ENCODE measurements at regions not wholly inside any gene's neighbourhood (a gene's known extent, or its start where the extent isn't known, plus 50 kb on each side); places are given as distances from the start of the nearest gene placed in this dataset.

DNA sequence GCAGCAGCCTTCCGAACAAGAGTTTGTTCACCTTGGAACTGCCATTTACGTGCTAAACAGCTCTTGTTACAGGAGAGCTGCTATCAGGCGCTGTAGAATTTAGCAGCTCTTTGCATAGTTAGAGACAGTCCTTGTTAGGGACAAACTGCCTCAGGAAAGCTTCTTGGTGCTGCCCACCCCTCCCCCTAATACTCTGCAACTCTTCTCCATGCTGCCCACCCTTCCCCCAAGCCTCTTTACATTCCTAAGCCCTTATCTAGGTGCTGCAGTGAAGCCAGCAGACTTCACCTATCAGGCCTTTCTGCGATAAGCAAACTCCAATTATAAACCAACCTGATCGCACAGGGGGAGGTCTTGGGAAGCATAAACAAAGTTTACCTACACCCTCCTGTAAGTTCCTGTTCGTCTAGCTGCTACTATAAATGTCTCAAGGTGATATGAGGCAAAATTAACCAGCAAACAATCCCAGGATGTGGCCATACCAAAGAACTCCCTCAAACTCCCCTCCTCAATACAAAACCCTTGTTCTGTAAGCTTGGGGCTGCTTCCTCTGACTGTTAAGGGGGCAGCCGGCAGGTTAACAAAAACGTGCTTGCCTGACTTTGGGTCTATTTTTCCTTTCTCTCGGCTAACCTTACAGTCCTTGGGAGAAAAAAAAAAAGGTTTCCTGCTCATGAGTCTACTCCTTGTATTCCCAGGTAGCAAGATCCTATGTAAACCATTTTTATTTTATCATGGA lies 74.0 kb upstream of the GC start:
- H3K79me1 ChIP-seq (ENCODE audit: insufficient read depth, low read depth, low read length, poor library complexity, severe bottlenecking) = no peaks in the 10 kb centered on the region
- no peak overlapping the region for H2BK20ac ChIP-seq (ENCODE audit: low read depth, low read length, poor library complexity, severe bottlenecking)
- no peaks in the 10 kb centered on the region for H3K27me3 Mint-ChIP-seq (ENCODE audit: low read depth)
- H3K9me3 Mint-ChIP-seq = peaks cover 38 to 55% of the 10 kb centered on the region in 2 experiments
- no peaks in the 10 kb centered on the region for H3K79me2 ChIP-seq (ENCODE audit: insufficient read depth, low read length)
- WGBS (ENCODE audit: extremely low coverage, insufficient read length, low lambda C conversion rate) = no CpG with 5 or more reads among the region's 9 CpGs
- peak; percentile 73 for DNase-seq
- H3K27me3 ChIP-seq (ENCODE audit: insufficient read depth, low read length) = no peaks in the 10 kb centered on the region
- H2BK12ac ChIP-seq (ENCODE audit: insufficient read length, low read depth, low read length) = no peak overlapping the region
- H2BK15ac ChIP-seq (ENCODE audit: low read depth, low read length) = no peak overlapping the region
- no peak overlapping the region for H2BK120ac ChIP-seq (ENCODE audit: low read depth, low read length, poor library complexity, severe bottlenecking)
- H2AFZ ChIP-seq (ENCODE audit: low read length) = no peak overlapping the region
- no peak for TF ChIP-seq CTCF (conservative IDR thresholded peaks at IDR 0.05)
- no peak overlapping the region for H4K8ac ChIP-seq (replicated peaks; ENCODE audit: insufficient read length, low read depth, low read length)
- H3K4ac ChIP-seq (ENCODE audit: low read depth, low read length) = no peak overlapping the region
- H3K4me3 Mint-ChIP-seq = no peak overlapping the region
- H2BK5ac ChIP-seq (ENCODE audit: insufficient read length, low read length) = no peak overlapping the region
- no peak overlapping the region; the same call in 1 of the 2 replicates for H3K14ac ChIP-seq (ENCODE audit: insufficient read depth, low read length)
- no peak overlapping the region for H2AK5ac ChIP-seq (ENCODE audit: insufficient read length, low read length)
- no peaks in the 10 kb centered on the region for H3K23me2 ChIP-seq (ENCODE audit: insufficient read length, low read depth, low read length, poor library complexity, severe bottlenecking)
- no peak overlapping the region for H4K91ac ChIP-seq (ENCODE audit: insufficient read length, low read depth, low read length)
- peak overlapping the region; percentile 53 for H3K18ac ChIP-seq (ENCODE audit: insufficient read length, low read depth, low read length)
- no peaks in the 10 kb centered on the region; the same call in 1 of the 2 replicates for H3K4me1 ChIP-seq (ENCODE audit: insufficient read depth, low read length)
- peak overlapping the region; percentile 55 for H3K27ac ChIP-seq (ENCODE audit: insufficient read length, low read depth, low read length)
- peaks cover 30 to 51% (median 39%) of the 10 kb centered on the region in 3 experiments for H3K36me3 Mint-ChIP-seq (ENCODE audit: insufficient read depth in 1 of 3, low read depth in 3 of 3)
- H3K9ac ChIP-seq (ENCODE audit: extremely low read depth, insufficient read length, low read length) = no peak overlapping the region
- H4K20me1 ChIP-seq (ENCODE audit: control insufficient read depth, insufficient read depth, insufficient read length) = no peaks in the 10 kb centered on the region
- H4K5ac ChIP-seq (ENCODE audit: insufficient read length, low read depth, low read length) = no peak overlapping the region
- peak overlapping the region; percentile 38 for H3K4me2 ChIP-seq (ENCODE audit: insufficient read depth, insufficient read length, low read length)
- no peak overlapping the region for H3T11ph ChIP-seq (ENCODE audit: low read length)
- H3K4me1 Mint-ChIP-seq = peaks cover 17 to 24% of the 10 kb centered on the region in 2 experiments
- H3K56ac ChIP-seq (ENCODE audit: insufficient read length, low read depth, low read length) = no peak overlapping the region
- H3K9me3 ChIP-seq (ENCODE audit: control insufficient read depth, low read depth, low read length) = peaks cover 11% of the 10 kb centered on the region
- no peak overlapping the region for H3K23ac ChIP-seq (ENCODE audit: insufficient read length, low read depth, low read length)
- H3K27ac Mint-ChIP-seq = peak overlapping the region; percentile 18 to 92 (median 89); a peak in 5 of 7 replicates
